K562 (cell line): ENCODE measurements at regions not wholly inside any gene's neighbourhood (a gene's known extent, or its start where the extent isn't known, plus 50 kb on each side); places are given as distances from the start of the nearest gene placed in this dataset.

Experiments used
- ARID3A ChIP-seq: IDR thresholded peaks from 2 replicates; pipeline ENCODE4 v1.6.1; 2012; ENCODE audit warnings: low read depth, low read length, improper control_type of control experiment, borderline replicate concordance
- ELF1 ChIP-seq: fragments of 200-800 bp; sonication (Bioruptor generic); IDR thresholded peaks from 2 replicates; pipeline ENCODE4 v1.6.1; 2016; ENCODE audit warnings: missing genetic modification characterization, missing compliant biosample characterization
- KAT7 ChIP-seq: sonication (generic); formaldehyde crosslinking; IDR thresholded peaks from 2 replicates; pipeline ENCODE4 v1.8.0; 2022; ENCODE audit warnings: missing genetic modification reagents, mild to moderate bottlenecking, borderline replicate concordance
- KLF6 ChIP-seq: fragments of 250-450 bp; sonication (Bioruptor Pico); IDR thresholded peaks from 2 replicates; pipeline ENCODE4 v1.4.0; 2020; ENCODE audit warnings: mild to moderate bottlenecking, moderate library complexity, borderline replicate concordance
- LEF1 ChIP-seq: fragments of 450-650 bp; IDR thresholded peaks from 2 replicates; pipeline ENCODE4 v1.6.1; 2016; ENCODE audit warnings: mild to moderate bottlenecking
- NCOA2 ChIP-seq, 2 experiments: fragments of 450-650 bp; IDR thresholded peaks; 2 replicates each; pipeline ENCODE4 v1.6.1; 2018; ENCODE audit warnings: mild to moderate bottlenecking in 2 of 2, moderate library complexity in 1 of 2; ENCODE audit not compliant: partially characterized antibody in 2 of 2
- SIN3A ChIP-seq, 2 experiments: fragments of 150-350 bp in 1 of 2; IDR thresholded peaks; 2 replicates each; pipeline ENCODE4 v1.6.1; 2011 to 2016; ENCODE audit warnings: borderline replicate concordance in 2 of 2, low read depth in 2 of 2, low read length in 2 of 2, mild to moderate bottlenecking in 2 of 2, moderate library complexity in 2 of 2; ENCODE audit not compliant: control insufficient read depth in 1 of 2
- SMC3 ChIP-seq: conservative IDR thresholded peaks from 2 replicates; pipeline ENCODE4 v1.6.1; 2011; ENCODE audit warnings: low read depth, low read length, improper control_type of control experiment; ENCODE audit not compliant: insufficient read depth
- TAF15 ChIP-seq: fragments of 200-400 bp; formaldehyde crosslinking; IDR thresholded peaks from 2 replicates; pipeline ENCODE4 v1.6.1; 2017; ENCODE audit warnings: mild to moderate bottlenecking, low read depth, low read length, moderate library complexity
- TBP ChIP-seq: optimal IDR thresholded peaks from 2 replicates; pipeline ENCODE3; 2011; ENCODE audit warnings: low read depth, low read length, improper control_type of control experiment
- USF2 ChIP-seq: sonication (generic); formaldehyde crosslinking; IDR thresholded peaks from 2 replicates; pipeline ENCODE4 v1.5.0; 2020; ENCODE audit warnings: missing genetic modification reagents
- YY1 ChIP-seq, 3 experiments: IDR thresholded peaks; 2 replicates each; pipeline ENCODE4 v1.6.1; 2011; ENCODE audit warnings: low read length in 2 of 3, mild to moderate bottlenecking in 2 of 3, moderate library complexity in 2 of 3, borderline replicate concordance in 1 of 3, control low read depth in 1 of 3, low read depth in 1 of 3; ENCODE audit not compliant: insufficient read depth in 3 of 3, insufficient replicate concordance in 2 of 3, control insufficient read depth in 1 of 3, insufficient read length in 1 of 3; ENCODE audit errors: extremely low read depth in 1 of 3
- ZBTB34 ChIP-seq: fragments of 250-450 bp; sonication (Bioruptor Pico); IDR thresholded peaks from 2 replicates; pipeline ENCODE4 v1.8.0; 2021; ENCODE audit warnings: mild to moderate bottlenecking, moderate library complexity

- TF ChIP-seq SIN3A (IDR thresholded peaks at IDR 0.05; ENCODE audit: borderline replicate concordance in 2 of 2, control insufficient read depth in 1 of 2, low read depth in 2 of 2, low read length in 2 of 2) = no peak
- no peak for TF ChIP-seq ELF1
- no peak for TF ChIP-seq KAT7 (CRISPR knock-in tag)
- TF ChIP-seq KLF6 = no peak
- TF ChIP-seq LEF1 = no peak
- TF ChIP-seq ARID3A = no peak
- TF ChIP-seq YY1 (IDR thresholded peaks at IDR 0.05; ENCODE audit: borderline replicate concordance in 1 of 3, control insufficient read depth in 1 of 3, extremely low read depth in 1 of 3, insufficient read depth in 3 of 3, insufficient read length in 1 of 3, insufficient replicate concordance in 2 of 3, low read depth in 1 of 3, low read length in 2 of 3) = no peak
- TF ChIP-seq SMC3 = no peak
- no peak for TF ChIP-seq NCOA2 (IDR thresholded peaks at IDR 0.05; ENCODE audit: partially characterized antibody in 2 of 2)
- TF ChIP-seq TBP = no peak
- TF ChIP-seq ZBTB34 (CRISPR knock-in tag) = no peak
- TF ChIP-seq TAF15 = no peak
- TF ChIP-seq USF2 (CRISPR knock-in tag) = no peak
These were observed 58.7 kb upstream of the ADORA2B start for GRCh38 chr17:15886221-15886620.
